ENCODE measurements at regions not wholly inside any gene's neighbourhood (a gene's known extent, or its start where the extent isn't known, plus 50 kb on each side); places are given as distances from the start of the nearest gene placed in this dataset.
"Not testable (repeated sequence)": the region's sequence is repeated elsewhere in the genome, so short reads cannot be mapped to it uniquely, and the experiment has no call there.

DNA sequence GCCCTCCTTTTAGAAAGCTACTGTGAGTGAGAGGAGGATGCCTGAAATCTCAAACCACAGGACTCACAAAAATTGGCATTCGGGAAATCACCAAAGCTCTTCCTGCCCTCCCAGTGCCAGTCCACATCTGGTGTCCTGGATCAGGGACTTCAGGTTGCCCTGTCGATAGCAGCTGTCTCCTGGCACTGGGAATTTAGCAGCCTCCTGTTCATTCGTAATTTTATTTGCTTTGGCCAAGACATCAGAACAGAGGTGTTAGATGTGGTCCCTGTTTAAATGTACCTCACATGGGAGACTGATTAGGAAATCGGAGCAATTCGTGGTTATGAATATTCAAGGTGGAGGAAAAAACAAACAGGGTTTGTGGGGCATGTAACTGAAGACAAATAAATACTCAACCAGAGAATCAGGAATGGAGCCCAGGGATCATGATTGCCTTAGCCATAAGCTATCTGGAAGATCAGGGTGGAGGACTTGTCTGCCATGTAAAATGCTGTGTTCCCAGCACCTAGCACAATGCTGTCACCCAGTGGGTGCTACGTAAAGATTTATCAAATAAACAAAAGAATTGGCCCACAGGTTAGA, 265.2 kb upstream of the PROK2 start:
- DNase-seq (ENCODE audit: low spot score) = no peak

DNA sequence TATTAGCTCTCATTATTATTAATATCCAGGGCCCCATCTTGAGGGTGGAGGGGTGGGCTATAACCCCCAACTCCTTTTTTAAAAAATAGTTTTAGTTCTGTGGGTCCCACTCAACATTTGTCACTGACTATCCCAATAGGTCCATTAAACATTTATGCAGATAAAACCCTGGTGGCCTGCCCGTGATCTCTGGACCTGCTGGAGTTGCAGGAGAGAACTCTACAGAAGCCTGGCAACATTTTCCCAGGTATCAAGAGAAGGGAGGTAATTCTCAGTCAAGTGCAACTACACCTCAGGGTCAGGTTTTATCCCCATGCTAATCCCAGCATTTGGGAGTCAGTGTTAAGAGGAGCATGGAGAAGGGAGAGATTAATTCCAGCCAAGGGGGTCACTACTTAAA, 264.4 kb upstream of the PROK2 start:
- DNase-seq (ENCODE audit: low spot score) = no peak

DNA sequence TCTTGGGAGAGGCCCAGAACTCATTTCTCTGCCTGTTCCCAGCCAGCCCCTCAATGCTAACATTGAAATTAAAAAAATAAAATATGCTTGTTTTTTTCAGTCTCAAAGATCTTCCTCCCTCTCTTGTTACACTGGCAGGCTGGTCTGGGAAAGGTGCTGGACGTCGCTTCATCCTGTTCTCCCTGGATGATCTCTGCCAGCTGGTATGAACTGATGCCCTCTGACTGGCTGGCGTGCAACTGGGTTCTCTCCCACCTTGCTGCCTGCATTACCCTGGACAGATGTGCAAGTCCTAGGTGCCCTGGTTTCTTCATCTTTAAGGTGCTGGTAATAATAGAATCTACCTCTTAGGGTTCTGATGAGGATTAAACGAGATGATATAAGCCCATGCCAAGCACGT, 263.9 kb upstream of the PROK2 start:
- no peak for DNase-seq (ENCODE audit: low spot score)

DNA sequence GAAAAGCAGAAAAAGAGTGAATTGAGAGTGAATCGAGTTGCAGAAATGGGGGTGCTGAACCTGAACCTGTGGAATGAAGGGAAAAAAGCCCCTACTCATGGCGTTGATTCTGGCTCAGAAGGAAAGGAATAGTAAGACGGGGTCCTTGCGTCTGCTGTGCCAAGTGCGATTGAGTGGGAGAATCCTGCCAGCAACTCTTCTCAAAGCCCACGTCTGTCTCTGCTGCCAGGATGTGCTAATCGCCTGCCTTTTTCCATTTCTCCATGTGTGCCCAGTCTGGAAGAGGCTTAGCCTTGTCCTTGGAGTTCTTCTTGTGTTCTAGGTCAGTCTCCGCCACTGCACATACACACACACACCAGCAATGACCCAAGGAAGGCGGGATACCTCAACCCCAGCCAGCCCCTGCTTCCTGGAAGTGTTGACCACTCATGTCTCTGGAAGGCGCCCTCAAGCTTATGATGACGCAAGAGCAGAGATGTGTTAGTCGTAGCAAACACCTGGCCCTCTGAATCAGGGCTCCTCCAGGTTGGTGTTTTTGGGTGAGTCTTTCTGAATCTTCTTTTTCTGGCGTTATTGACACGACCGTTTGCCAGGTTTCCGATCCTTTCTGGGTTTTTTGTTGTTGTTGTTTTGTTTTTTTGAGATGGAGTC, 262.4 kb upstream of the PROK2 start:
- no peak for DNase-seq (ENCODE audit: low spot score)

DNA sequence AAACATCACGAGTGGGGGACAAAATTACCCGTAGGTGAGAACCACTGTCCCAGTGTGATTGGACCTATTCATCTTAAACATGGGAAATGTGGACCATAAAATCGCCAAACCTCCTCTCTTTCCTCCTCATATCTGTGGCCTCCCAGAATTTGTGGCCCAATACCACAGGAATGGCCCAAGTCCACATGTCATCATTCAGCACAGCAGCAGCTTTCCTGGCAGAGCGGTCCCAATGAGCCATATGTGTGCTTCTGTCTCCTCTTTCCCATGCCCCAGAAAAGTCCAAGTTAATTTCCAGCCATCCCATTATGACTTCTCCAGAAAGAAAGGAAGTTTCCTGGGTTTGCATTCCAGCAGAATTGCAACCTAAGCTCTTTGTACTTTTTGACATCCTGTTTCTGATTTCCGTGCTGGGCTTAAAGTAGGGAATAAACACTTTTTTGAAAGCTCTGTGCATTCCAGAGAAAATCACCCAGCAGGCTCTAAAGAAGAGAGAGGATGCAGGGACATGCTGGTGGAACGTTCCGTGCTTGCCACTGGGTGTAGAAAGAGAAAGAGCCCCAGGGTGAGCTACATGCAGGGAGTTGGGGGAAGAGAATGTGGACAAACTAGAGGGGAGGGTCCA, 259.4 kb upstream of the PROK2 start:
- DNase-seq (ENCODE audit: low spot score) = no peak

DNA sequence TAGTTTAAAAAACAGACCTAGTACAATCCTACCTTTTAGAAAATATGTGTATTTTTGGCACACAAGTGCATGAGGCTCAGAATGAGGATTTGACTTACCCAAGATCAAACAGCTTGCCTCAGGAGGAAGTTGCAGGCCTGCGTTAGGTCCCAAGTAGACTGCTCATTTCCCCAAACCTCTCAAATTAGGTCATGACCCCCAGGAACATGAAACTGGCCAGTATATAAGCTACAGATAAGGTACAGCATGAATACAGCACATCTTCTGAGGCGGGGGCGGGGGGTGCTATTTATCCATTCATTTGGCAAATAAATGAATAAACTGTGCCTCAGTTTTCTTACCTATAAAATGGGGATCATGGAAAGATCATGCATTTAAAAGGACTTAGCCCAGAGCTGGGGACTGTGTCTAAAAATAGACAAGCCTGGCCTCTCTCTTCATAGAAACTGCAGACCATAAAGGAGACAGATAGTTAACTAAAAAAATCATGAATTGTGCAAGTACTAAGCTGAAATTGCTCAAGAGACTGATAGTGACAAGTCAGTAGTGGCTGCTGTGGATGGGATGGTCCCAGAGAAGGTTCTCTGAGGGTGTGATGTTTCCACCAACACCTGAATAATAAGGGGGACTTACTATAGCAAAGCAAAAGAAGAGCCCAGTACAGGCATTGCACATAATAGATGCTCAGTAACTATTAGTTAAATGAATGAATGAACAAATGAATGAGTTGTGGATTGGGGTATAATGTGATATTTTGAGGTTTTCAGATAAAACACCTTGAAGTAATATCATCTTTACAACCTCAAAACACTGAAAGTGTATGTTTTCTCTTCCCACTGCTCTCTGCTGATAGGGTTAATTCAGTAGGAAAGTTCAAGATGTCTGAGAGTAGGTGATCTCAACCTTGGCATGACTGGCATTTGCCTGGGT, 258.5 kb upstream of the PROK2 start:
- DNase-seq (ENCODE audit: low spot score) = no peak

DNA sequence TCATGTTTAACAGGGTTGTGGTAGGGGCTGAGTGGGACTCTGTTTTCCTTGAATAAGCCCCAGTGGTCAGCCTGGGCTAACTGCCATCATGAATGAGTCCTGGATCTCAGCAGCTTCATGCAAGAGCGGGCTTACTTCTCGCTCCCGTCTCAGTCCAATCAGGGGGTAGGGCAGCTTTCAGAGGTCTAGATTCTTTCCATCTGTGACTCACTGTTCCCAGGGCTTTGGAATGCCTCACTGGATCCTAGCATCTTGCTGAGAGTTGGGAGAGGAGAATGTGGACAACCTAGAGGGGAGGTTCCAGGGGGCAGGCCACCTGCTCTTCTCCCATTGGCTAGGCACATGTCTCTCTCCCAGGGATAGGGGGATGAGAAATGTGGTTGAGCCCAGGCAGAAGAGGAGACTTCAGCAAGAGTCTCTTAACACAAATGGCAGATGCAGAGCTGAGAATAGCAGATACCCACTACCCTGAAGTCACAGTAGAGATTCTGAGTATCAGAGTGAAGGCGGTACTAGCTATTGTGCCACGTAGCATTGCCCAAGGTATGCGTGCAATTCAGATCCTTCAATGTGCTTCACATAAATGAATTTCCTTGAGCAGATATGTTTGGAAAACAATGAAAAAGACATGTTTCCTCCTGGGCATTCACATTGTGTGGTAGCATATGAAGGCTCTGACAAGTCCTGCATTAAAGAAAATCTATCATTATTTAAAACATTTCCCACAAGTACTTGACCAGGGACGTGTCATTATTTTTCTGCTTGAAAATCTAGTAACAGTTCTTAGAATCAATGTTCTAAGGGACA, 257.7 kb upstream of the PROK2 start:
- no peak for DNase-seq (ENCODE audit: low spot score)

DNA sequence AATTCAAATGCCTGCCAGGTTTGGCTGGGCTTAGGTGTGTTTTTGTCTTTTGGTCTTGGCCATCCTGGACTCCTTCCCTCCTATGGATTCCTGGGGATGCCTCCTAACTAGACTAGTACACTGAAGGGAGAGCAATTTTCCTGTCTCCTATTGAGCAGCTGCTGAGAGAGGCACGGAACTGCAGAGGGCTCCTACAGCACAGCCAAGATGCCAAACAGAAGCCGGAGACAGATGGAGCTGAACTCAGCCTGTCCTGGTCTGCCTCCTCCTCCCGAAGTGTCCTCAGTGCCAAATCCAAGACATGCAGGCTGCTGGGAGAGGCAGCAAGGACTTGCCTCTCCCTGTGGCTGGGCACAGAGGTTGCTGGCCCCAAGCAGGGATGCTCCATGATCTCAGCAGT, 256.6 kb upstream of the PROK2 start:
- DNase-seq (ENCODE audit: low spot score) = no peak

DNA sequence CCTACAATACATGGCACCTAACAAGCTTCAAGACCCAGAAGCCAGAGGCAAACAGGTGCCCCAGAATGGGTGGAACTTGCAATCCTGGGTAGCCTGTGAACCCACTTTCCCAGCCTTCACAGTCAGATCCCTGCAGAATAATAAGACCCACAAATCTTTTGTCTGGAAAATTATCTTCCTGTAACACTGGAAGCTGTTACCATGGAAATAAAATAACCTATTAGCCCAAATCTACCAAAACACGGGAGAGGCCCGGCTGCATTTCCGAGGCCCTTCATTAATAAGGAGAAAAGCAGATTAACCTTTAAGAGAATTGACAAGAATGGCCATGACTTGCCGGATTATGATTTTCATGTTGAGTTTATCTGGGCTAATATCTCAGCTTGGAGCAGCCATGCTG, 256.1 kb upstream of the PROK2 start:
- no peak for DNase-seq (ENCODE audit: low spot score)

DNA sequence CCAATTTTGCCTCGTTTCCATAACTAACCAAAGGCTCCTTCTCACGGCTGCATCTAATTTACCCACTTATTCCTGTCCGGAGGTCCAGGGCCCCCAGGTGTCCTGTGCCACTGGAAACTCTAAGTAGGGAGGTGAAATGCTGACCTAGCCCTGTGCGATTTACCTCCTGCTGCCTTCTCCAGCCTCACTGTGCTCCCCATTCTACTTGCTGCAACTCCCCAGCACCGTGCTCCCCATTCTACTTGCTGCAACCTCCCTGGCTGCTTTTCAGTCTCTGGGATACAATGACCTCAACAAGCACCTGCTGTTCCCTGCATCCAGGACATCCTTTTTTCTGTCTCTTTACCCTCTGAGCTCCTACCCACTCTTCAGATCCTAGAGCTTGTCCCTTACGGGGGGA, 254.7 kb upstream of the PROK2 start:
- DNase-seq (ENCODE audit: low spot score) = no peak

DNA sequence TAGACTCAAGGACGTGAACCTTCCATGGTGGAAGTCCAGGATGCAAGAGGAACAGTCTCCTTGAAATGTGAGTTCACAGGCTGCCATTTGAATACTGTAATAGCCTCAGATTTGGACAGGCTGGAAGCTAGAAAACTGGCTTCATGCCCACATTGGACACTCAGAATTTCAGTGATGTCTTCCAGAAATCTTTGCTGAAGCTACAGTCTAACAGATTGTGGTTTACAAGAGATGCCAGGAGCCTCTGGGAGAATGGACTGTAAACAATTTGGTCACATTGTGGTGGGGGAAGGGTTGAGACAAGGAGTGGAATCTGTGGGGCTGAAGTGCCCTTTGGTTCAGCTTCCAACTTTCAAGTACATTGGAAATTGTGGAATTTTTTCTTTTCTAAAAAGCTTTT, 252.0 kb upstream of the PROK2 start:
- no peak for DNase-seq (ENCODE audit: low spot score)

DNA sequence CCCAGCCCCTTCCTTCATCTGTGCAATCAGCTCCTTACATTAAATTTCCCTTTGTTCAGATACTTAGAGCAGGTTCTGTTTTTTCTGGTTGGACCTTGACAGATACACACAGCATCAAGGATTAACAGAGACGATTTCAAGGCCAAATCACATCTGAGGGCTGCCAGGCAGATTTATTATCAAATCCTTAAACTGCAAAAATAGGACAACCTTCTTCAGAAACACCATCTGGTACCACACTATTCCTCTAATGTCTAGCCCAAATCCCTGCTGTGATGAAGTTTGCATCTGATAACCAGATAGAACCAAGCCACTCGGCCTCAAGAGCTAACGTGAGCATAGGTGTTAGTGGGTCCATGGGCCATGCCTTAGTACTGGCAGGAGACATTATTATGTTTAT, 250.7 kb upstream of the PROK2 start:
- no peak for DNase-seq (ENCODE audit: low spot score)

DNA sequence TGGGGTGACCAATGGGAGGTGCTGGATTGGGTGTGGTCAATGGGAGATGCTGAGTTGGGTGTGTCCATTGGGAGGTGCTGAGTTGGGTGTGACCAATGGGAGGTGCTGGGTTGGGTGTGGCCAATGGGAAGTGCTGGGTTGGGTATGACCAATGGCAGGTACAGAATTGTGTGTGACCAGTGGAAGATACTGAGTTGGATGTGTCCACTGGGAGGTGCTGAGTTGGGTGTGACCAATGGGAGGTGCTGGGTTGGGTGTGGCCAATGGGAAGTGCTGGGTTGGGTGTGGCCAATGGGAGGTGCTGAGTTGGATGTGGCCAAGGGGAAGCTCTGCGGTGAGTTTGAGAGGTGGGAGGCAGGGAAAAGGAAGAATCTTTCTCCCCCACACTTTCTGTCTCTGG, 250.0 kb upstream of the PROK2 start:
- no peak for DNase-seq (ENCODE audit: low spot score)

DNA sequence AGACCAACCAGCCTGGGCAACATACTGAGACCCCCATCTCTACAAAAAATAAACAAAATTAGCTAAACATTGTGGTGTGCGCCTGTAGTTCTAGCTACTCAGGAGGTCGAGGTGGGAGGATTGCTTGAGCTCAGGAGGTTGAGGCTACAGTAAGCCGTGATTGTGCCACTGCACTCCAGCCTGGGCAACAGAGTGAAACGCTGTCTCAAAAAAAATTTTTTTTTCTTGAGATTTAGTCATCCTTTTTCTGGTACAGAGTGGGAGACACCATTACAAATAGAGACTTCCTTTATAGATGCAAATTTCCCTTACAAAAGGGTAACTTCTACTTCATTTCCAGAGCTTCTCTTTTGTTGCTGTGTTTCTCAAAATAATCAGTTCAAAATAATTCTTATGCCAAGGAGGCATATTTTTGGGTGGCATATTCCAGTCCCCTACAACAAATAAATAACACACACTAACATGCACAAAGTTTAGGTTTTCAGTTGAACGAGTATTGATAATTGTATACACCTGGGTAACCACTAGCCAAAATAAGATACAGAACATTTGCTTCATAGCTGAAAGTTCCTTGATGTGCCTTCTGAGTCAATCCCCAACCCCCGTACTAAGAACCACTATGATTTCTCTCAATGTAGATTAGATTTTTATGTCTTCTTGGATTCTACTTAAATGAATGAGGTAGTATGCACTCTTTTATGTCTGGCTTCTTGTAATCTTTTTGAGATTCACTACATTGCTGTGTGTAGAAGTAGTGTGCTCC, 248.9 kb upstream of the PROK2 start:
- no peak for DNase-seq (ENCODE audit: low spot score)

DNA sequence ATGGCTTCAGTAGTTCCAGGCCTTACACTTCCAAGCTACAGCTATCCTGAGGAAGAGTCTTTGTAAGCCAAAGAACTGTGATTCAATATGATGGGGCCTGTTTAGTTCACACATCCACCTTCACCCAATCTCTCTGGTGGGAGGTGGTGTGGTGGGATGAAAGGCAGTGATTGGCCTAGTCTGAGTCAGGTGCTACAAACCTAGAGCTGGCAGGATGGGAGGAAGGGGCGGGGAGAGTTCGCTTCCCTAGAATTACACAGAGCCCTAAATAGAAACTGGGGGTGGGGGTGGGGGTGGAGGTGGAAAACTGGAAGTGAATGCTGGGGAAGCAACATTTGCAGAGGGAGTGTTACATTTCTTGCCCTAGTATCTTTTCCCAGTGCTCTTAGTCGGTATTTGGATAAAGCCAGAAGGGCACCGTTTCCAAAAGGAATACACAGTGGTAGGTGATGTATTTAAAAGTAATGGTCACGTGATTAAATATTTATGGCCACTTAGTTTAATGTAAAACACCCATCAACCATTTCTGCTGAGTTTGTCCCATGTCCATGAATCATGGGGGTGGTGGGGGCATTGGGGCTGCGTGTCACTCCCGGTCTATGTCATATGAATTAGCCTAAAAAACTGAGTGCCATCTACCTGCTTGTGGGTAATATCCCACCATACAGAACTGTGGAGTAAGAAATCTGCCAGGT, 247.6 kb upstream of the PROK2 start:
- DNase-seq (ENCODE audit: low spot score) = no peak

DNA sequence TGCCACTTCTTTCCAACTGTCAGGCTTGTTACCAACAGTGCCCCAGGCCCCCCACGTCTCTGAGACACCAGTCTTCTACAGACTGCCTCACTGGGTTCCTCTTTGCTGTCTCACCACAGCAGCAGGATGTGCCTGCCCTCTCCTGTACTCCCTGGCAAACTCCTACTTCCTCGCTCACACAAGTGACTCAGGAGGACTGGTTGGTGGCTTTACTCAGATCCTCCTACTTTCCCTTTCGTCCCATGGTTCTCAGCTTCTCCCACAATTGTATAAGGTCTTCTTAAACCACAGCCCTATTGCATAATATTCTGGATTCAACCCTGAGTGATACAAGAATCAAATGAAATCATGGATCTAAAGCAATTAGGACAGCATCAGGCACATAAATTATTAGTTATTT, 246.6 kb upstream of the PROK2 start:
- DNase-seq (ENCODE audit: low spot score) = no peak

DNA sequence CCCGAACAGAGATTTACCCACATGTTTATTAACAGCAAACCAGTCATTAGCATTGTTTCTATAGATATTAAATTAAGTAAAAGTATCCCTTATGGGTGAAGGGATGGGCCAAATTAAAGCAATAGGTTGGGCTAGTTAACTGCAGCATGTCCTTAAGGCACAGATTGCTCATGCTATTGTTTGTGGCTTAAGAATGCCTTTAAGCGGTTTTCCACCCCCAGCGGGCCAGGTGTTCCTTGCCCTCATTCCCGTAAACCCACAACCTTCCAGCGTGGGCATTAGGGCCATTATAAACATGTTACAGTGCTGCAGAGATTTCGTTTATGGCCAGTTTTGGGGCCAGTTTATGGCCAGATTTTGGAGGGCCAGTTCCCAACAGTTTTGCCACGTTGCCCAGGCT, 245.3 kb upstream of the PROK2 start:
- not testable (repeated sequence) for DNase-seq (ENCODE audit: low spot score)

DNA sequence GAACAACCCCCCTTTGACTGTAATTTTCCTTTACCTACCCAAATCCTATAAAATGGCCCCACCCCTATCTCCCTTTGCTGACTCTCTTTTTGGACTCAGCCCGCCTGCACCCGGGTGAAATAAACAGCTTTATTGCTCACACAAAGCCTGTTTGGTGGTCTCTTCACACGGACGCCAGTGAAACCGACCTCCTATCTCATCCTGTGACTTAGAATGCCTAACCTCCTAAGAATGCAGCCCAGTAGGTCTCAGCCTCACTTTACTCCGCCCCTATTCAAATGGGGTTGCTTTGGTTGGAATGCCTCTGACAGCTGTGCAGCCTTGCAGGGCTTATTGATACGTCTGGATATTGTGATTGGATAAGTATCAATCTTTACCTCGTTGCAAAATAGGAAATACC, 243.8 kb upstream of the PROK2 start:
- DNase-seq (ENCODE audit: low spot score) = not testable (repeated sequence)

DNA sequence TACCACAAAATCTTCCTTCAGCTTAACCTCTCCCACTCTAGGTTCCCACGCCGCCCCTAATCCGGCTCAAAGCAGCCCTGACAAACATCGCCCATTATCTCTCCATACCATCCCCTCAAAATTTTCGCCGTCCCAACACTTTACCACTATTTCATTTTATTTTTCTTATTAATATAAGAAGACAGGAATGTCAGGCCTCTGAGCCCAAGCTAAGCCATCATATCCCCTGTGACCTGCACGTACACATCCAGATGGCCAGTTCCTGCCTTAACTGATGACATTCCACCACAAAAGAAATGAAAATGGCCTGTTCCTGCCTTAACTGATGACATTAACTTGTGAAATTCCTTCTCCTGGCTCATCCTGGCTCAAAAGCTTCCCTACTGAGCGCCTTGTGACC, 243.4 kb upstream of the PROK2 start:
- DNase-seq (ENCODE audit: low spot score) = not testable (repeated sequence)

DNA sequence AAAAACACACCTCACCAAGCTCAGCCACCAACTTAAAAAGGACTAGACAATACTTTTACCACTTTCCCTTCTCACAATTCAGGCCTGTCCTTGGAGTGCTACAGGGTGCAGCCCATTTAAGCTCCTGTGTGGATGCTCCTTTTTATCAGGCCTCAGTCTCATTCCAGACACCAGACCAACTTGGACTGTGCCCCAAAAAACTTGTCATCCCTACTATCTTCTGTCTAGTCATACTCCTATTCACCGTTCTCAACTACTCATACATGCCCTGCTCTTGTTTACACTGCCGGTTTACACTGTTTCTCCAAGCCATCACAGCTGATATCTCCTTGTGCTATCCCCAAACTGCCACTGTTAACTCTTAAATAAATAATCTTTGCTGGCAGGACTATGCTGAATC, 242.8 kb upstream of the PROK2 start:
- not testable (repeated sequence) for DNase-seq (ENCODE audit: low spot score)

DNA sequence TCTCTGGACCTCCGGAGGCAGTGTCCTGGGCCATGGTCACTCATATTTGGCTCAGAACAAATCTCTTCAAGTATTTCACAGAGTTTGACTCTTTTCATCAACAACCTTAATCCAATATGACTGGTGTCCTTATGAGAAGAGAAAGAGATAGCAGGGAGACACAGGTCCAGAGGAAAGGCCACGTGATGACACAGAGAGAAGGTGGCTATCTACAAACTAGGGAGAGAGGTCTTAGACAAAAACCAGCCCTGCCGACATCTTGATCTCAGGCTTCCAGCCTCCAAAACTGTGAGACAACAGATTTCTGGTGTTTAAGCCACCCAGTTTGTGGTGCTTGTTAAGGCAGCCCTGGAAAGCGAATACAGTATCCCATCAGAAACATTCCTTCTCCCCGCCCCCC, 237.1 kb upstream of the PROK2 start:
- no peak for DNase-seq (ENCODE audit: low spot score)
